NCI-H1417 treated with DMSO at 0.1 percent for 48 hours (cell line): ENCODE measurements at regions not wholly inside any gene's neighbourhood (a gene's known extent, or its start where the extent isn't known, plus 50 kb on each side); places are given as distances from the start of the nearest gene placed in this dataset.
"Not testable (repeated sequence)": the region's sequence is repeated elsewhere in the genome, so short reads cannot be mapped to it uniquely, and the experiment has no call there.

Source experiments
- DNase-seq: peaks from one replicate; lab custom pipeline; 2025; lab: John Stamatoyannopoulos, UW

DNA sequence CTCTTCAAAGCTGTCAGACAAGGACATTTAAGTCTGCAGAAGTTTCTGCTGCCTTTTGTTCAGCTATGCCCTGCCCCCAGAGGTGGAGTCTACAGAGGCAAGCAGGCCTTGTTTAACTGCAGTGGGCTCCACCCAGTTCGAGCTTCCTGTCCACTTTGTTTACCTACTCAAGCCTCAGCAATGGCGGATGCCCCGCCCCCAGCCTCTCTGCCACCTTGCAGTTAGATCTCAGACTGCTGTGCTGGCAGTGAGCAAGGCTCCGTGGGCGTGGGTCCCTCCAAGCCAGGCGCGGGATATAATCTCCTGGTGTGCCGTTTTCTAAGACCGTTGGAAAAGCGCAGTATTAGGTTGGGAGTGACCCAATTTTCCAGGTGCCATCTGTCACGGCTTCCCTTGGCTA, 144.5 kb upstream of the GOT2 start:
- DNase-seq, result not testable (repeated sequence)

DNA sequence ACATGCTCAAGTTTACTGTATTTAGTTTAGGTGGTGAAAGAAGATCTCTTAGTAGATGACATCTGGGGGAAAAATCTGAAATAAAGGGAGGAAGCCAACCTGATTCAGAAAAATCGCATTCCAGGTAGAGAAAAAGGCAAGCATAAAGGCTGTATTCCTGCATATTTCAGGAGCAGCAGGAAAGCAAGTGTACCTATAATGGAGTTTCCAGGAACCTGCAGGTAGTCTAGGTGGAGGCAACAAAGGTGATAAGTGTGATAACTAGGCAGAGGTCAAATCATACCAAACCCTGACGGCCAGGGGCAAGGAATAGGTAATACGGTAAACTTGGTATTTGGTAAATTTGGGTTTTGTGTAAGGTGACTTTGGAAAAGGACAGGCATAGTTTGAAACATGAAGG, 132.8 kb upstream of the GOT2 start:
- DNase-seq, result no peak

DNA sequence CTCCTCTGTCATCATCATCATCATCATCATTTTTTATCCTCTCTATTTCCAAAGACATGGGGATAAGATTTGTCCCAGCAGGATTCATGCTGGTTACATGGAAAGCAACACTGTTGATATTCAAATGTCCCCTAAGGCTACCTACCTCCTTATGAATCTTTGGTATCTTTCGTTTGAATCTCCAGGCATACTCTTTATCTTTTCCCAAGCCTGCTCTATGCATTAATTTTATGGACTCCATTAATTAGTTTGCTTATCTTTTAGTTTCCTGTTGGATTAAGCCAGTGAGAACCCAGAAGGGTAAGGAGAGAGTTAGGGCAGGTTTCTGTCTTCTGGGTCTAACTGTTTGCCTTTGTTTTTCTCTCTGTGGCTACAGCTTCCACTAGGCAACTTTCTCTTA, 129.6 kb upstream of the GOT2 start:
- DNase-seq, result no peak

DNA sequence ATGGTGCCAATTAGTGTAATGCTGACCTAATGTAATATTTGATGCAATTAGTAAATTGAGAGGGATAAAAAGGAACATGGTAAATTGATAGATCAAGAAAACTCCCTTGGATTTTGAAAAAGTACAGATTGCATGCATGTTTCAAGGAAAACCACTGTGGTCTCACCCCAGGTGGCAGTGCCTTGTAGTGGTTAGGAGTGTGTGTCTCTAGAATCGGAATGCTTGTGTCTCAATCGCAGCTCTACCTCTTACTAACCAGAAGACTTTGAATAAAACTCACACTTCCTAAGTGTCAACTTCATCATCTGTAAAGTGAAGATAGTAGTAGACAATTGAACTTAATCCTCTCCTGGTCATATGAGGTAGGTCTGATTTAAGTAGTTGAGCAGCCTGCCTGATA, 128.9 kb upstream of the GOT2 start:
- no peak for DNase-seq

DNA sequence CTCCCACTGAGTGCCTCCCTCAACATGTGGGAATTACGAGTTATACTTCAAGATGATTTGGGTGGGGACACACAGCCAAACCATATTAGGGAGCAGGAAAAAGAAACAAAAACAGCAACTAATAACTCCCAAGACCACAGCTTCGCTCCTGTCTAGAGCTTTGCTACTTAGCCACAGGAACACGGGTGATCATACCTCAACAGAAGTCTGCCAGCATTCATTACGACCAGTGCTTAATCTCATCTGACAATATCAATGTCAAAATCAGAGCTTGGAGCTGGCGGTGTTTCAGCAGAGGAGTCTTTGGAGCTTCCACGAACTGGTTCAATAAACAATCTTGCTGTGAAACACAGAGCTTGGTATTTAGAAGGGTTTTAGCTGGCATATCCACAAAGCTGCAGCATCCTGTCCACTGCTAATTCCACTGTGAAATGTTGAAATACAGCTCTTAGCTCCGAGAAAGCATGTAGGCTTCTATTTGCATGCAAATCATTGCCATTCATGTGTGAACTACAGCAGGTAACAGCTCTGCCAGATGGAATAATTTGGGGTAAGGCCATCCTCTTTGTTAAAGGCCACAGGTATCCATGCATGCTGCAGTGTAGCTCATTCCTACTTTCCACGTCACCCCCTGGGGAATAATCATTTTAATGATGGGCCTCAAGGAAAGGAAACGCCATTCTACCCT, 128.4 kb upstream of the GOT2 start:
- no peak for DNase-seq

DNA sequence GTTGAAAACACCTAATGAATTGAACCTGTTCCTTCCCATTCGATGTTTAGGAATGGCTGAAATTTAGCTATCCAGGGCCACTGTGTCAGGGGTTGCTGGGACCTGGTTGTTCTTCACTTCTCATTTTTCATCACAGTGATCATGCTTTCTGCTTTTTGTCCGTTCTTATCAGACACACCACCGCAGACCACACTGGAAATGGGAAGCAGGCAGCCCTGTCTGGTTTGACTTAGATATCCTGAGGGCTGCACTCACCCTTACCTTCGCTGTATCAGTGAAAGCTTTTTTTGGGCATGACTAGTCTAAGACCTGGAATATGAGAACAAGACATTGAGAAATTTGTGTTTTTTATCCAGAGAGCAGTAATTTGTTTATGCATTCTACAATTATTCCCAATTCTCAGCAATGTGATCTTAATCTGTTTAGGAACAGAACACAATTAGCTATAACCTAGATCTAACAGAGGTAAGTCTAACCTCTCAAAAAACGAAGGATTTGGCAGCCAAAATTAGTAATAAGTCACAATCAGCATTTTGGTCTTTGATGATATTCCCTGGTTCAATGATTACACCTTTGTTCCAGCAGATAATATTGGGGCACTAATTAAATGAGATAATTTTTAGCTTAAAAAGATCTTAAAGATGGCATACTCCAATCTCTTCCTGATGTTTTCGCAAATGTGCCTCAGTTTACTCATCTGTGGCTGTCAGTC, 126.0 kb upstream of the GOT2 start:
- no peak for DNase-seq

DNA sequence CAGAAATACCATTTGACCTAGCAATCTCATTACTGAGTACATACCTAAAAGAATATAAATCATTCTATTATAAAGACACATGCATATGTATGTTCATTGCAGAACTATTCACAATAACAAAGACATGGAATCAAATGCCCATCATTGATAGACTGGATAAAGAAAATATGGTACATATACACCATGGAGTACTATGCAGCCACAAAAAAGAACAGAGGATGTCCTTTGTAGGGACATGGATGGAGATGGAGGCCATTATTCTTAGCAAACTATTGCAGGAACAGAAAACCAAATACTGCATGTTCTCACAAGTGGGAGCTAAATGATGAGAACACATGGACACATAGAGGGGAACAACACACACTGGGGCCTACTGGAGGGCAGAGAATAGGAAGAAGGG, 124.5 kb upstream of the GOT2 start:
- not testable (repeated sequence) for DNase-seq

DNA sequence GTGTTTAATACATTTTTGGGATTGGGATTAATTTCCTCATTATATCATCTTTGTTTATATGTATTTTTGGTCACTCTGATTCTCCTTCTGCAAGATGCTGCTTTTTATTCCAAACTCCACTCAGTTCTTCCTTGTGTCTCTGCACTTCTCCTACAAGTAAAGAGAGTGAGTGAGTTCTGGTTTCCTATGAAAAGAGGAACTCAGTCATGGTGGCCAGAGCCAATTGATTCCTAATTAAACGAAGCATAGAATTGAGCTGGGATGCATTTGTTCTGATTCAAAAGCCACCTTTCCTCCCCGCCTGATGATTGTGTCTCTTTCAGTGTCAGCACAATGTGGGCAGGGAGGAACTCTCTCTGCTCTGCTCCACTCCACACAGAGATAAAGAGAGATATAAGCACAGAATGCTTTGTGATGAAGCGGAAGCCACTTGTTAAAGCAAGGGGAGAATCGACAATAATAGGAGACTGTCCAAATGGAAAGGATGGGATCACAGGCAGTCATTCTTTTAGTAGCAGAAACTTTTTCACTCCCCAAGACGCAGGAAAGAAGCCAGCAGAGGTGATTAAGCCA, 121.3 kb upstream of the GOT2 start:
- DNase-seq, result no peak

DNA sequence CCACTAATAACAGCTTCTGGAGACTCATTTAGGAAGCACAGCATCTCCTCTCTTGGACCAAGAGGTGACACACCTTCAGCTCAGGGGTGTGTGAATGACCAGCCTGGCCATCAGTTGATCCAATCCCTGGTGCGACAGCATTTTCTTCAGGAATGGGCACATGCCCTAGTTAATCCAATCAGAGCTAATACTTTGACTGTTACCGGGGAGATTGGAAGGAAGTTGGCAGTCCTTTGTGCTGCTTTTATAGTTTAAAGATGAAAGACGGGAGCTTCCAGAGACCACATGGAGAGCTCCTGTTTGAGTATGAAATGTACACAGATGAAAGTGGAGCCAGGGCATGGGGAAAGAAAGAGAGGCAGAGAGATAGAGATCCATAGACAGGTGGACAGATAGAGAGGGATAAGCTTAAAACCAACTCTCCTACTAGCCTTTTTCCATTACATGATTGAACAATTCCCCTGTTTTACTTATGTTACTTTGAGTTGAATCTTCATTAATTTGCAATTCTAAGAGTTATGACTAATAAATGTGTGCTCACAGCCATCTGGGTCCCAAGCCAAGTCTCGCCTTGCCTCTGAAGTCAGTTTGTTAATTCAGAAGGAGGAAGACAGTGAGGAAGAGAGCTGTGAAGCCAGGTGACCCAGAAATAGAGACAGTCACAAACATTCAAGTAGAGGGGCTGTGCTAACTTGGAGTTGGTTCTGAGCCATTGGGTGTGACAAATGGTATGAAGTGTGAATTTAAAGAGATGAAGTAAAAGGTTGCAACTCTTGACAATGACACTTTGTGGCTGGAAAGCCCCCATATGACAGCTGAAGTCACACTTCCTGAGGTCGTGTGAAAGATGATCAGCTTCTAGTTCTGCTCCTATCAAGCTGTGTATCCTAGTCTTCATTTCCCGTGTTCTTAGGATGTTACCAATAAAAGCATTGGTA, 120.0 kb upstream of the GOT2 start:
- DNase-seq, result no peak

DNA sequence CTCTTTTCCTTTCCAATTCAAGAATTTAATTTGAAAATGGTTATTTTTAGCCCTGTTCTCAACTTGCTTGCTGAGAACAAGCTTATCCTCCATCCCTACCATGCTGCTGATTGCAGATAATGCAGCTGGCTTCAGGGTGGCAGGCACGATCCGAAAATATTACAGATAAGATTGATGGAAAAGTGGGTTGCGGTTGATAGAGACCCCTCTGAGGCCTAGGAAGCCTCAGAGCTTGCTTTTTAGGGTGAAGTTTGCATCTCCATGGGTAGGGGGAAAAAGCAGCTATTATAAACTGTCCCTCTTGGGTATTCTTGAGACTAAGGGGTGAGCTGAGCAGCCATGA, 116.5 kb upstream of the GOT2 start:
- no peak for DNase-seq

DNA sequence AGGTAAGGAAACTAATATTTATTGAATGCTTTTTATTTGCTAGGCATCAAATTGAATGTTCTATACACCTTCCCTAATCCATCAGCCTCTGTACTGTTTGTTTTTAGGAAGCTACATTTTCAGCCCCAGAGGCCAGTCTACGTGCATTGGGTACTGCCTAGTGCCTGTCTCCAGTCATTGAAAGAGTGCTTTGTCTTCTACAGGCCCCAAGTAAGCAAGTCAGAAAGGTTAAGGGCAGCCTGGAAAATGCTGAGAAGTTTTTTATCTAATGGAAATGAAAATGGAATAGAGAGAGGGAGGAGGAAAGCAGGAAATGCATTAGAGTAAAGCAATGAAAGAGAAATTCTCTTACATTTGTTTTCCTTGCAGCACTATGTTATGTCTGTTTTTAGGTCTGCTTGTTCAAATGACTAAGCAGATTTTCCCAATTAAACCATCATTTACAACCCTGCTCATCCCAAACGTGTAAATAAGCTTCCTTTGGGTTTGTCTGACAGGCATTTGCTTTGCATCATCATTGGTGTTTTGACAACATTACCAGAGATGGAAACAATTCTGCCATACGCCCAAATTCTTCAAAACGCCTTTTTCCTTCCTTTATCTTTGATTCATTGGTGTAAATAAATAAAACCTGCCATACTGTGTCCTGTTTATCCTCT, 116.0 kb upstream of the GOT2 start:
- no peak for DNase-seq

DNA sequence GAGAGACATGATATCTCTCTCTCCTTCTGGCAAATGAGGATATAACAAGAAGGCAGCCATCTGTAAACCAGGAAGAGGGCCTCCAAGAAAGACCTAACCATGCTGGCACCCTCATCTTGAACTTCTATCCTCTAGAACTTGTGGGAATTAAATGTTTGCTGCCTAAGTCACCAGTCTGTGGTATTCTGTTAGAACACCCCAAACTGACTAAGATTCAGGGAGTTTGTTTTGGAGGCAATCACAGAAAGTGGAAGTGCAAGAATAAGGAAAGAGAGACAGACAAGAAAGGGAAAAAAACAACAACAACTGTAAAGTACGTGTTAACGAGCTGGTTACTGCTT, 114.5 kb upstream of the GOT2 start:
- no peak for DNase-seq

DNA sequence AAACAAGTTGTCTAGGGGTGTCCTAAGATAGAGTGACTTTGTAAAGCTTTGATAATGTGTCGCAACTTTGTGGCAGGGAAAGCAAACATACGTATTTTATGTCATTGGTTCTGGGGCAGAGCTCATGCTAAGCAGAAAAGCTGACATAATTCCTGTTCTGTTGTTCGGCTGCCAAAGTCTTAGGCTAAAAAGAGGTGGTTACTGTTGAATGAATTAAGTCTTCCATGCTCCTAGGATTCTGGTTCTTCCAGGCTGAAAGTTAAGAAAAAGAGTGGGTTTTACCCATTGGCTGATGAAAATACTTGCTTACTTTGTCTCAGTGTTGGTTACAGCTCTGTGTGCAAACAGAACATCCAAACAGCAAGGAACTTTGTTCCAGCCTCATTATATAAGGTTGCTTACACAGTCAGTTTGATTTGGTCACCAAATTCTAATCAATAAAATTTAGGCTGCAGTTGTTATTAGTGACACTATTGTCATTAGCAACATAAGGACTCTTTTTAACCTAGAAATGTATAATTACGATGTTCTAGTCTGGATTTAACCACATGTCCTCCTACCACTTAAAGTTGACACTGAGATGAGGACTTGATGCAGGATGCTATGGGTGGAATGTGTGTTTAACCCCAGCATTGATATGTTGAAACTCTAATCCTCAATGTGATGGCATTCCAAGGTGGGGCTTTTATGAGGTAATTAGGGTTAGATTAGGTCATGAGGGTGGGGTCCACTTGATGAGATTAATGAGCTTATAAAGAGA, 114.0 kb upstream of the GOT2 start:
- DNase-seq, result no peak

DNA sequence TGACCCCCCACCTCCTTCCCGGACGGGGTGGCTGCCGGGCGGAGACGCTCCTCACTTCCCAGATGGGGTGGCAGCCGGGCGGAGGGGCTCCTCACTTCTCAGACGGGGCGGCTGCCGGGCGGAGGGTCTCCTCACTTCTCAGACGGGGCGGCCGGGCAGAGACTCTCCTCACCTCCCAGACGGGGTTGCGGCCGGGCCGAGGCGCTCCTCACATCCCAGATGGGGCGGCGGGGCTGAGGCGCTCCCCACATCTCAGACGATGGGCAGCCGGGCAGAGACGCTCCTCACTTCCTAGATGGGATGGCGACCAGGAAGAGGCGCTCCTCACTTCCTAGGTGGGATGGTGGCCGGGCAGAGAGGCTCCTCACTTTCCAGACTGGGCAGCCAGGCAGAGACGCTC, 112.1 kb upstream of the GOT2 start:
- DNase-seq, result not testable (repeated sequence)

DNA sequence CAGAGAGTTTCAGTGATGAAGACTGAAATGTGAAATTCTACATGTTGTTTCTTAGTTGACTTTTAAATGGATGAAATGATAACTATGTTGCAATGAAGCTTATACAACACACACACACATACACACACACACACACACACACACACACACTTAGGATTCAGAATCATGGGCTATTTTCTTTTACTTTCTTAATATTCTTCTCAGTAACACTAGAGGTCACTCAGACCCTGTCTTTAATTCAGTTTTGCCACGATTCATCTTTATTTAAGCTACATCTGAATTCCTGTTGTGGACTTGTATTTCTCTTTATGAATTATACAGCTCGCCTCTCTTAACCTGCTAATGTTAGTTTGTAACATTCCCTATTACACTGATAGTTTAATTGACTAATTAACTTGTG, 109.6 kb upstream of the GOT2 start:
- DNase-seq, result no peak

DNA sequence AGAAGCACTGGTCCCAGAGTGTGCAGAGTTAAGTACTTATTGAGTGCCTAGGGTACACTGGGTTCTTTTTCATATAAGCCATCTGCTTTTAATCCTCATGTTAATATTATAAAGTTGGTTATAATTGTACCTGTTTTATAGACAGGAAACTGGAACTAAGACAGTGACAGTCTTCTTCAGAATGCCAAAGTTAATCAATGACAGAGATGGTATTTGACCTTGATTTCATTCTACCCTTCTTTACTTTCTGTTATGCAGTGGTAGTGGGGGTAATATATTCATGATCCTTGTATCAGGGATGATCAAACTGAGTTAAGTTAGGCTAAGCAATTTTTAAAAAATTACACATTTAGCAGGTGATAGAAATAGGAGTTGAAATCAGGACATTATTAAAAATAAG, 108.6 kb upstream of the GOT2 start:
- DNase-seq, result no peak

DNA sequence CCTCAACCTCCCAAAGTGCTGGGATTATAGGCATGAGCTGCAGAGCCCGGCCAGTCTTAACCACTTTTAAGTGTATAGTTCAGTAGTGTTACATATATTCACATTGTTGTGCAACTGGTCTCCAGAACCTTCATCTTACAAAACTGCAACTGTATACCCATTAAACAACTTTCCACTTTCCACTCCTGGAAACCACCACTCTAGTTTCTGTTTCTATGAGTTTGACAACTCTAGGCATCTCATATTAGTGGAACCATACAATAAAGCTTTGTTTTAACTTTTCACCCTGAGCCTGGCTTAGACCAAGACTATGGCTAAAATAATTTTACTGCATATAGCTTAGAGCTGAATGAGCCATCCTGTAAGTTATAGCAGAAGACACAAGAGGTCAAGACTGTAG, 108.0 kb upstream of the GOT2 start:
- DNase-seq, result no peak

DNA sequence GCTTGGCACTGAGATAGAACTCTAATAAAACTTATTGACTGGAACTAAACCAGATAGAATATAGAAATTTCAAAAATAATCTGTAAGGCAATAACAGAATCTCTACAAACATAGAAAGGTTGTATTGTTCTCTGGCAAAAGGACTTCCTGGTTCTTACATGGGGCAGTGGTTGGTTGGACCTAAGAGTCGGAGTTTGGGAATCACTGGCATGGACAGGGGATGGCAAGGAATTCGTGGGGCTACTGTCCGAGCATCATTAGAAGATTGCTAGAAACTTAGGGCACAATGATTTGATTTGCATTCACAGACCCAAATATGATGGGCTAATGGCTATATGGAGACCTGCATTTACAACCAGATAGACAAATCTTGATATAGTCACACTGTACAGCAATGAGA, 103.8 kb upstream of the GOT2 start:
- no peak for DNase-seq

DNA sequence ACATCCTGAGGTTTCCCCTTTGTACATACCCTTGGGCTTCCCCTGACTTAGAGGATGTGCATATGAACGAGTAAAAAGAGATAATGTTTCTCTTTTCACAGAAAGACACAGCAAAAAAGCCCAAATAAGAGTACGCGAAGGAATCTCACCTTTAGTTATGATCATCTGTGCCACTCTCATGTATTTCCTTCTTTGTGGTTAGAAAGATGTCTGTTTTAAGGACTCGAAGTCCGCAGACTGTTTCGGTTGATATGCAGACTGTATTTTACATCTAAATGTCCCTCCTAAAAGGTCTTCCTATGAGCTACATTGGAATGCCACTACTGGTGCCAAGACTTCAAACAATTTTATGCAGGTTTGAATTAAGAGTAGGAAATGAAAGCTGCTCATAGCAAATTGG, 102.3 kb upstream of the GOT2 start:
- DNase-seq, result no peak

DNA sequence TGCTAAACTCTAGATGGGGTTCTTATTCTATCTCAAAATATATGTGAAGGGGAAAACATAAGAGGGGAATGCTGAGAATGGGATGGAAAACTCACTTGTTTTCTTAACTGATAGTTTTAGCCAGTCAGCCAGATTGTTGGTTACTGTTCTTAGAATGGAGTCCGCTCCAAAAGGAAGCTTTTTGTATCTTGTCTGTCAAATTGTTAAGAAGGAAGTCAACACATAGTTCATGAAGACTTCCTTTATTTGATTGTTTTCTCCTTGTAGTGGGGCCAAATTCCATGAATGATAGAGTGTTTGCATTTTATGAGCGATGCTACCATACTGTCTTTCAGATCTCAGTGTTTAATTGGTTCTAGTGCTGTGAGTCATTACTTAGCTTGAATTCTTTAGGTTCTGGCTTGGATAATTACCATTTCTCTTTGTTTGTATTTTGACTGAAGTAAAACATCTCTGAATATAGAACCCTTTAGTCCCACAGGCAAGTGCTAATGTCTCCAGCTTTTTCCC, 98.3 kb upstream of the GOT2 start:
- no peak for DNase-seq

DNA sequence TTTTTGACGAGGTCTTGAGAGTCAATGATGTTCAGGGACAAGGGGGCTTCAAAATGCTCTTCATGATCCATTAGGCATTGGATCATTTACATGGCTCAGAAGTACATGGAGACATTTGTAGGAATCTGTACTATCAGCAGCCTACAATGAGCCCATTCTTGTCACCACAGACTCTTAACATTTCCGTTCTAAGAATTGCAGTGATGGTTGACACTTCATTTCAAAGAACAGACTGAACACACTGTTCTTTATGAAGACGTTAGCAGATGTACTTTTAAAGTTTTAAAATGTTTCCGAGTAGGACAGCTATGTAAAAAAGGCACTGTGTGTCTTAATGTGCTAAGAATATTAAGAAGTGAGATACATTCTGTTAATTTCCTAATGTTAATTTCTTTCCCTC, 97.3 kb upstream of the GOT2 start:
- DNase-seq, result no peak
